Activated T-helper 17 cell treated with anti-CD3 and anti-CD28 coated beads, Interleukin-2, amount 50 U/mL, for 72 hours (primary cell): ENCODE measurements at regions not wholly inside any gene's neighbourhood (a gene's known extent, or its start where the extent isn't known, plus 50 kb on each side); places are given as distances from the start of the nearest gene placed in this dataset.

Experiments used
- ATAC-seq: fragments of 150-1000 bp; cut with Tn5 transposase; replicated peaks from 2 replicates; pipeline ENCODE4 v1.10.0; 2021; ENCODE audit warnings: mild to moderate bottlenecking, moderate library complexity
- H3K27ac Mint-ChIP-seq: one replicate; pipeline ENCODE4 v1.8.0; 2022; ENCODE audit warnings: mixed read lengths
- H3K27me3 Mint-ChIP-seq: one replicate; pipeline ENCODE4 v1.8.0; 2022; ENCODE audit warnings: mixed read lengths
- H3K36me3 Mint-ChIP-seq: one replicate; pipeline ENCODE4 v1.8.0; 2022; ENCODE audit warnings: low read depth, mild to moderate bottlenecking, mixed read lengths
- H3K4me1 Mint-ChIP-seq: one replicate; pipeline ENCODE4 v1.8.0; 2022; ENCODE audit warnings: mixed read lengths
- H3K4me3 Mint-ChIP-seq: one replicate; pipeline ENCODE4 v1.8.0; 2022; ENCODE audit warnings: mild to moderate bottlenecking, mixed read lengths
- H3K9me3 Mint-ChIP-seq: one replicate; pipeline ENCODE4 v1.8.0; 2022; ENCODE audit warnings: mixed read lengths

- Mint-ChIP-seq H3K27ac (no peak overlapping the region), H3K4me1 (no peaks in the 10 kb centered on the region), H3K27me3 (no peaks in the 10 kb centered on the region), H3K4me3 (no peak overlapping the region), H3K9me3 (no peaks in the 10 kb centered on the region), H3K36me3 (peaks cover 64% of the 10 kb centered on the region)
- no peak for ATAC-seq
Measured at GRCh38 chr6:144756469-144756868, 471.3 kb downstream of the UTRN start.

- Mint-ChIP-seq H3K27ac (no peak overlapping the region), H3K36me3 (peaks cover 63% of the 10 kb centered on the region), H3K9me3 (no peaks in the 10 kb centered on the region), H3K27me3 (no peaks in the 10 kb centered on the region), H3K4me1 (no peaks in the 10 kb centered on the region), H3K4me3 (no peak overlapping the region)
- ATAC-seq = no peak
Measured at GRCh38 chr6:144757299-144757698, 472.2 kb downstream of the UTRN start.

- ATAC-seq = no peak
- no peaks in the 10 kb centered on the region for H3K27me3 Mint-ChIP-seq
- no peaks in the 10 kb centered on the region for H3K4me1 Mint-ChIP-seq
- H3K27ac Mint-ChIP-seq = no peak overlapping the region
- peaks cover 60% of the 10 kb centered on the region for H3K36me3 Mint-ChIP-seq
- no peak overlapping the region for H3K4me3 Mint-ChIP-seq
- no peaks in the 10 kb centered on the region for H3K9me3 Mint-ChIP-seq
Measured at GRCh38 chr6:144757730-144758129, 472.6 kb downstream of the UTRN start.

- Mint-ChIP-seq H3K27ac (no peak overlapping the region), H3K27me3 (no peaks in the 10 kb centered on the region), H3K36me3 (peaks cover 57% of the 10 kb centered on the region), H3K9me3 (no peaks in the 10 kb centered on the region), H3K4me3 (no peak overlapping the region), H3K4me1 (no peaks in the 10 kb centered on the region)
- peak; percentile 57 for ATAC-seq
Measured at GRCh38 chr6:144758602-144759001, 473.5 kb downstream of the UTRN start.

- Mint-ChIP-seq H3K4me3 (no peak overlapping the region), H3K27me3 (no peaks in the 10 kb centered on the region), H3K9me3 (no peaks in the 10 kb centered on the region), H3K36me3 (peaks cover 45% of the 10 kb centered on the region), H3K4me1 (peaks cover 4% of the 10 kb centered on the region), H3K27ac (peak overlapping the region; percentile 42)
- no peak for ATAC-seq
Measured at GRCh38 chr6:144762469-144762868, 477.3 kb downstream of the UTRN start.

- H3K36me3 Mint-ChIP-seq = peaks cover 35% of the 10 kb centered on the region
- ATAC-seq = no peak
- peaks cover 4% of the 10 kb centered on the region for H3K4me1 Mint-ChIP-seq
- no peaks in the 10 kb centered on the region for H3K27me3 Mint-ChIP-seq
- no peak overlapping the region for H3K4me3 Mint-ChIP-seq
- no peaks in the 10 kb centered on the region for H3K9me3 Mint-ChIP-seq
- no peak overlapping the region for H3K27ac Mint-ChIP-seq
Measured at GRCh38 chr6:144767051-144767450, 481.9 kb downstream of the UTRN start.

- Mint-ChIP-seq H3K4me3 (no peak overlapping the region), H3K27me3 (no peaks in the 10 kb centered on the region), H3K4me1 (peaks cover 4% of the 10 kb centered on the region), H3K36me3 (peaks cover 36% of the 10 kb centered on the region), H3K27ac (no peak overlapping the region), H3K9me3 (no peaks in the 10 kb centered on the region)
- ATAC-seq = no peak
Measured at GRCh38 chr6:144768551-144769075, 483.5 kb downstream of the UTRN start.

GRCh38 chr6:144769142-144769541, 484.0 kb downstream of the UTRN start:
- Mint-ChIP-seq H3K9me3 (no peaks in the 10 kb centered on the region), H3K36me3 (peaks cover 39% of the 10 kb centered on the region), H3K4me3 (no peak overlapping the region), H3K4me1 (peaks cover 4% of the 10 kb centered on the region), H3K27me3 (no peaks in the 10 kb centered on the region), H3K27ac (no peak overlapping the region)
- no peak for ATAC-seq

GRCh38 chr6:144776031-144776819, 491.1 kb downstream of the UTRN start:
- no peak for ATAC-seq
- H3K9me3 Mint-ChIP-seq = no peaks in the 10 kb centered on the region

GRCh38 chr6:144777249-144777648, 492.1 kb downstream of the UTRN start:
- no peaks in the 10 kb centered on the region for H3K27me3 Mint-ChIP-seq
- no peaks in the 10 kb centered on the region for H3K4me1 Mint-ChIP-seq
- no peak for ATAC-seq
- no peak overlapping the region for H3K4me3 Mint-ChIP-seq
- peaks cover 62% of the 10 kb centered on the region for H3K36me3 Mint-ChIP-seq
- H3K27ac Mint-ChIP-seq = no peak overlapping the region
- H3K9me3 Mint-ChIP-seq = no peaks in the 10 kb centered on the region

More at GRCh38 chr6:144776031-144776819, 491.1 kb downstream of the UTRN start:
- Mint-ChIP-seq H3K36me3 (peaks cover 52% of the 10 kb centered on the region), H3K27ac (no peak overlapping the region), H3K27me3 (no peaks in the 10 kb centered on the region), H3K4me1 (no peaks in the 10 kb centered on the region), H3K4me3 (no peak overlapping the region)

- no peaks in the 10 kb centered on the region for H3K9me3 Mint-ChIP-seq
- peaks cover 66% of the 10 kb centered on the region for H3K36me3 Mint-ChIP-seq
- no peak overlapping the region for H3K27ac Mint-ChIP-seq
- ATAC-seq = no peak
- no peak overlapping the region for H3K4me3 Mint-ChIP-seq
- H3K4me1 Mint-ChIP-seq = peaks cover 4% of the 10 kb centered on the region
- H3K27me3 Mint-ChIP-seq = no peaks in the 10 kb centered on the region
Measured at GRCh38 chr6:144778056-144778455, 492.9 kb downstream of the UTRN start.

GRCh38 chr6:144778773-144779492, 493.8 kb downstream of the UTRN start:
- no peak overlapping the region for H3K27ac Mint-ChIP-seq
- no peak for ATAC-seq
- H3K36me3 Mint-ChIP-seq = peaks cover 65% of the 10 kb centered on the region
- peaks cover 4% of the 10 kb centered on the region for H3K4me1 Mint-ChIP-seq
- no peak overlapping the region for H3K4me3 Mint-ChIP-seq
- H3K9me3 Mint-ChIP-seq = no peaks in the 10 kb centered on the region
- no peaks in the 10 kb centered on the region for H3K27me3 Mint-ChIP-seq

- no peak overlapping the region for H3K27ac Mint-ChIP-seq
- H3K4me3 Mint-ChIP-seq = no peak overlapping the region
- peaks cover 44% of the 10 kb centered on the region for H3K36me3 Mint-ChIP-seq
- H3K9me3 Mint-ChIP-seq = no peaks in the 10 kb centered on the region
- ATAC-seq = no peak
- H3K4me1 Mint-ChIP-seq = peaks cover 4% of the 10 kb centered on the region
- no peaks in the 10 kb centered on the region for H3K27me3 Mint-ChIP-seq
Measured at GRCh38 chr6:144781836-144782235, 496.7 kb downstream of the UTRN start.

GRCh38 chr6:144782634-144783033, 497.5 kb downstream of the UTRN start:
- no peak overlapping the region for H3K4me3 Mint-ChIP-seq
- H3K27ac Mint-ChIP-seq = peak overlapping the region; percentile 54
- H3K27me3 Mint-ChIP-seq = no peaks in the 10 kb centered on the region
- H3K36me3 Mint-ChIP-seq = peaks cover 42% of the 10 kb centered on the region
- peaks cover 4% of the 10 kb centered on the region for H3K4me1 Mint-ChIP-seq
- no peaks in the 10 kb centered on the region for H3K9me3 Mint-ChIP-seq
- peak; percentile 89 for ATAC-seq

GRCh38 chr6:144785056-144785455, 499.9 kb downstream of the UTRN start:
- H3K4me3 Mint-ChIP-seq = no peak overlapping the region
- H3K36me3 Mint-ChIP-seq = peaks cover 45% of the 10 kb centered on the region
- peaks cover 4% of the 10 kb centered on the region for H3K4me1 Mint-ChIP-seq
- no peaks in the 10 kb centered on the region for H3K9me3 Mint-ChIP-seq
- H3K27ac Mint-ChIP-seq = no peak overlapping the region
- H3K27me3 Mint-ChIP-seq = no peaks in the 10 kb centered on the region
- no peak for ATAC-seq
